Activated naive CD4-positive, alpha-beta T cell treated with anti-CD3 and anti-CD28 coated beads, Interleukin-2, amount 10 ng/mL, durations not matched to agents 7 days and 5 days (primary cell): ENCODE measurements at regions not wholly inside any gene's neighbourhood (a gene's known extent, or its start where the extent isn't known, plus 50 kb on each side); places are given as distances from the start of the nearest gene placed in this dataset.
"Not testable (repeated sequence)": the region's sequence is repeated elsewhere in the genome, so short reads cannot be mapped to it uniquely, and the experiment has no call there.

Experiments used
- CTCF ChIA-PET: fragments of 350-600 bp; sonication (Branson Sonifier 250); formaldehyde crosslinking; loops from one replicate; lab custom pipeline; 2021; ENCODE audit warnings: antibody characterized with exemption; lab: Charles Lee
- DNase-seq: peaks from one replicate; pipeline ENCODE4 v3.0.0-alpha.2; 2020
- H3K27ac Mint-ChIP-seq: one replicate; pipeline ENCODE4 v1.8.0; 2021; ENCODE audit warnings: mild to moderate bottlenecking, moderate library complexity, mixed read lengths
- H3K27me3 Mint-ChIP-seq: one replicate; pipeline ENCODE4 v1.8.0; 2021; ENCODE audit warnings: mild to moderate bottlenecking, mixed read lengths
- H3K36me3 Mint-ChIP-seq: one replicate; pipeline ENCODE4 v1.8.0; 2021; ENCODE audit warnings: mixed read lengths
- H3K4me1 Mint-ChIP-seq: one replicate; pipeline ENCODE4 v1.8.0; 2021; ENCODE audit warnings: mixed read lengths
- H3K4me3 Mint-ChIP-seq: one replicate; pipeline ENCODE4 v1.8.0; 2021; ENCODE audit warnings: mild to moderate bottlenecking, moderate library complexity, mixed read lengths
- H3K9me3 Mint-ChIP-seq: one replicate; pipeline ENCODE4 v1.8.0; 2021; ENCODE audit warnings: mixed read lengths

DNA sequence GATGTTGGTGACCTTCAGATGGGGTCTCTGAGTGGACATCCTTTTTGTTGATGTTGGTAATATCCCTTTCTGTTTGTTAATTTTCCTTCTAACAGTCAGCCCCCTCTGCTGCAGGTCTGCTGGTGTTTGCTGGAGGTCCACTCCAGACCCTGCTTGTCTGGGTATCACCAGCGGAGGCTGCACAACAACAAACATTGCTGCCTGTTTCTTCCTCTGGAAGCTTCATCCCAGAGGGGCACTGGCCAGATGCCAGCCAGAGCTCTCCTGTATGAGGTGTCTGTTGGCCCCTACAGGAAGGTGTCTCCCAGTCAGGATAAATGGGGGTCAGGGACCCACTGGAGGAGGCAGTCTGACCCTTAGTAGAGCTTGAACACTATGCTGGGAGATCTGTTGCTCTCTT is 60.6 kb upstream of the IRAK1BP1 start:
- H3K4me1 Mint-ChIP-seq, DNase-seq, CTCF ChIA-PET, H3K9me3 Mint-ChIP-seq, H3K4me3 Mint-ChIP-seq, H3K27ac Mint-ChIP-seq, H3K27me3 Mint-ChIP-seq, H3K36me3 Mint-ChIP-seq: not testable (repeated sequence)

DNA sequence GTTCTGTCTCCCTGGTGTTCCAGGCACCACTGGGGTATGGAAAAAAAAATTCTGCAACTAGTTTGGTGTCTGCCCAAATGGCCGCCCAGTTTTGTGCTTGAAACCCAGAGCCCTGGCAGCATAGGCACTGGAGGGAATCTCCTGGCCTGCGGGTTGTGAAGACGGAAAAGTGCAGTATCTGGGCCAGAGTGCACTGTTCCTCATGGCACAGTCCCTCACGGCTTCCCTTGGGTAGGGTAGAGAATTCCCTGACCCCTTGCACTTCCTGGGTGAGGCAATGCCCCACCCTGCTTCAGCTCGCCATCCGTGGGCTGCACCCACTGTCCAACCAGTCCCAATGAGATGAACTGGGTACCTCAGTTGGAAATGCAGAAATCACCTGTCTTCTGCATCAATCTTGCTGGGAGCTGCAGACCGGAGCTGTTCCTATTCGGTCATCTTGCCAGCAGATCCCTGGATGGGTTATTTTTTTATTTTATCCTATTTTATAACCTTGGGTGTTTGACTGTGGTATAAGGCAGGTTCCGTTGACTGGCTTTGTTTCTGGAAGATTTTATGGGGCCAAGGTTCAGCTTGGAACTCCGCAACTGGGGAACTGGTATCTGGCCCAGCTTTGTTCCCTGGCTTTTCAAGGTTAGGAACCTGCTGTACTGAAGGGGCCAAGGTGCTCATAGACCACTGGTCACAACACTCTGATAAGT is 59.5 kb upstream of the IRAK1BP1 start:
- H3K36me3 Mint-ChIP-seq, H3K27me3 Mint-ChIP-seq, H3K27ac Mint-ChIP-seq, H3K4me1 Mint-ChIP-seq, H3K4me3 Mint-ChIP-seq, CTCF ChIA-PET, H3K9me3 Mint-ChIP-seq, DNase-seq: not testable (repeated sequence)

DNA sequence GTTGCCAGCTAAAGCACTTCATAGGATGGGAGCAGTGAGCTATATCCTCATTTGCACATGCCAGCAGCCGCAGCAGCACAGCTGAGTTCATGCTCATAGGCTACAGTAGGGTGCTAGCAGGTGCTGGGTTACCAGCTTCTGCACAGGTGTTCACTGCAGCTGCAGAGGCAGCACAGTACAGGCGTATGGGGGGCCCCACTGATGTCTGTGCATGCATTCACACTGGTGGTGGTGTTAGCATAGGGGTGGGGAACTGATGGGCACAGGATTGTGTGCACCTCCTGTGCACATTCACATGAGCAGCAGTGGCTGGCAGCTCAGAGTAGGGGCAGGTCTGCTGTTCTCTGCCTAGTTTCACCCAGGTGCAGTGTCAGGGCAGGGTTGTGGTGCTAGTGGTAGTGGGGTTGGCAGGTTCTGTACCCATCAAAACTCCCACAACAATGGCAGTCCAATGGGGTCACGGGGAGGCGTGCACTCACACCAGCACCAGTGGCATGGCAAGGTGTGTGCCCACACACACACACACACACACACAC is 58.9 kb upstream of the IRAK1BP1 start:
- CTCF ChIA-PET, result no interaction called here
- DNase-seq, result no peak

GRCh38 chr6:78808933-78809332 is 58.4 kb upstream of the IRAK1BP1 start:
- H3K9me3 Mint-ChIP-seq, result no peaks in the 10 kb centered on the region
- H3K4me1 Mint-ChIP-seq, result no peaks in the 10 kb centered on the region
- CTCF ChIA-PET, result no interaction called here
- H3K27me3 Mint-ChIP-seq, result no peaks in the 10 kb centered on the region
- H3K27ac Mint-ChIP-seq, result no peak overlapping the region
- no peaks in the 10 kb centered on the region for H3K36me3 Mint-ChIP-seq
- DNase-seq, result no peak
- no peak overlapping the region for H3K4me3 Mint-ChIP-seq

More for the DNA sequence above, 58.9 kb upstream of the IRAK1BP1 start:
- H3K36me3 Mint-ChIP-seq, result no peaks in the 10 kb centered on the region
- H3K4me3 Mint-ChIP-seq, result no peak overlapping the region
- H3K27ac Mint-ChIP-seq, result no peak overlapping the region
- no peaks in the 10 kb centered on the region for H3K4me1 Mint-ChIP-seq
- H3K27me3 Mint-ChIP-seq, result no peaks in the 10 kb centered on the region
- no peaks in the 10 kb centered on the region for H3K9me3 Mint-ChIP-seq

DNA sequence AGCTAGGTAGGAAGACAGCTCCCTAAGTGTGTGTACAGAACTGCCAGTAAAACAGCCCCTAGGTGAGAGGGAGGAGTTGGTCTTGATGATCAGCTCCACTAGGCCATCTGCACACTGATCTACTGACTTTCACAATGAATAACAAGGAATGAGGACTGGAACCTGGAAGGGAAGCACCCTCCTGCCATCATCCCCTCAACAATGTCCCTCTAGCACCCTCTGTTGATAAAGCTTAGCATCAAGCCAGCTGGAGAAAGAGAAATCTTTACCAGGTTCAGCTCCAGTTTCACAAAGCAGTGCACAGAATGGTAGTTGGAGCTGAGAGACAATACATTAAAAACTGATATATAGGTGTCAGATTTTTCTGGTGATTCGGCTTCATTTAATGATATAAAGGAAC is 57.2 kb upstream of the IRAK1BP1 start:
- H3K9me3 Mint-ChIP-seq, result no peaks in the 10 kb centered on the region
- DNase-seq, result no peak
- H3K27ac Mint-ChIP-seq, result no peak overlapping the region
- CTCF ChIA-PET, result no interaction called here
- H3K4me1 Mint-ChIP-seq, result no peaks in the 10 kb centered on the region
- no peaks in the 10 kb centered on the region for H3K27me3 Mint-ChIP-seq
- no peak overlapping the region for H3K4me3 Mint-ChIP-seq
- no peaks in the 10 kb centered on the region for H3K36me3 Mint-ChIP-seq

DNA sequence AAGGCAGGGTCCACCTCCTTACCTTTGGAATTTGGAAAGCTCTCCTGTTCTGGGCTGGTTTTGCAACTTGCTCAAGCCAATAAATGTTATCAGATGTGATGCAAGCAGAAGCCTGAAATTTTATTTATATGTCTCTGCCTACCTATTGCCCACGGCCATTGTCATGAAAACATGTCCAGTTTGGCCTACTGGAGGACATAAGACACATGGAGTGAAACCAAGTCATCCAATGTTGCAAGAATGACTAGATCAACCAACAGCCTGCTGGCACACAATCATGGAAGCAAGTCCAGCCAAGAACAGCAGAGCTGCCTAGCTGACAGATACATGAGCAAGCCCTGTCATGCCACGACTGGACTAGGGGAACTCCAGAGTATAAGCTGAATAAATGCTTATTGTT is 56.7 kb upstream of the IRAK1BP1 start:
- Mint-ChIP-seq H3K36me3 (no peaks in the 10 kb centered on the region), H3K4me3 (no peak overlapping the region), H3K27ac (no peak overlapping the region), H3K4me1 (no peaks in the 10 kb centered on the region), H3K27me3 (no peaks in the 10 kb centered on the region), H3K9me3 (no peaks in the 10 kb centered on the region)
- DNase-seq, result no peak
- CTCF ChIA-PET, result no interaction called here
